ENCODE measurements at regions not wholly inside any gene's neighbourhood (a gene's known extent, or its start where the extent isn't known, plus 50 kb on each side); places are given as distances from the start of the nearest gene placed in this dataset.

DNA sequence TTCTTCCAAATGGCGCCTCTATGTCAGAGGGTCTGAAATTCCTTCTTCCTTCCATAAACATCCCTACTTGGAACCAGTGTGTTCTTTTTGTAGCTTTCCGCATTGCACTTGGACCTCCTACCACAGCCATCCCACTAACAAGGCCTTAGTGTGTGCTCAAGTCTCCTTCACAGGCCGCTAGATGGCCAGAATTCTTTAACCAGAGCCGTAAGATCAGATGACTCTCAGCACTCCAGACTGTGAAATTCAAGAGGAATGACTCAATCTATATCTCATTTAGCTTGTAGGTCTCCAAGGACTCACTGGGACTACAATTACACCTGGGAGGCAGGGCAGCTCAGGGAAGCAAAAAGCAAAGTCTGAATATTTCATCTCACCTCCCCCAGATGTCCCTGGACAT lies 298.9 kb downstream of the EIPR1 start:
- Histone ChIP-seq H2AFZ (ENCODE audit: low read length) (no peak overlapping the region), H3K79me2 (ENCODE audit: insufficient read depth, low read length) (no peaks in the 10 kb centered on the region), H3K9me2 (ENCODE audit: low read depth, low read length) (no peaks in the 10 kb centered on the region), H3K27ac (ENCODE audit: low read depth, low read length, poor library complexity, severe bottlenecking) (no peak overlapping the region), H3K36me3 (ENCODE audit: insufficient read depth, low read length) (no peaks in the 10 kb centered on the region), H3K9me3 (ENCODE audit: low read length) (no peaks in the 10 kb centered on the region), H3K4me3 (ENCODE audit: low read depth, low read length, poor library complexity, severe bottlenecking) (no peak overlapping the region), H3K27me3 (ENCODE audit: insufficient read depth, low read length) (no peaks in the 10 kb centered on the region), H3K9ac (ENCODE audit: low read length) (no peak overlapping the region), H4K20me1 (ENCODE audit: insufficient read depth, low read length) (no peaks in the 10 kb centered on the region), H3K4me1 (ENCODE audit: insufficient read depth, low read length, severe bottlenecking) (no peaks in the 10 kb centered on the region), H3K4me2 (ENCODE audit: low read length) (no peak overlapping the region), H3F3A (ENCODE audit: insufficient read depth, low read length) (no peaks in the 10 kb centered on the region)
- TF ChIP-seq, protein P1, sequence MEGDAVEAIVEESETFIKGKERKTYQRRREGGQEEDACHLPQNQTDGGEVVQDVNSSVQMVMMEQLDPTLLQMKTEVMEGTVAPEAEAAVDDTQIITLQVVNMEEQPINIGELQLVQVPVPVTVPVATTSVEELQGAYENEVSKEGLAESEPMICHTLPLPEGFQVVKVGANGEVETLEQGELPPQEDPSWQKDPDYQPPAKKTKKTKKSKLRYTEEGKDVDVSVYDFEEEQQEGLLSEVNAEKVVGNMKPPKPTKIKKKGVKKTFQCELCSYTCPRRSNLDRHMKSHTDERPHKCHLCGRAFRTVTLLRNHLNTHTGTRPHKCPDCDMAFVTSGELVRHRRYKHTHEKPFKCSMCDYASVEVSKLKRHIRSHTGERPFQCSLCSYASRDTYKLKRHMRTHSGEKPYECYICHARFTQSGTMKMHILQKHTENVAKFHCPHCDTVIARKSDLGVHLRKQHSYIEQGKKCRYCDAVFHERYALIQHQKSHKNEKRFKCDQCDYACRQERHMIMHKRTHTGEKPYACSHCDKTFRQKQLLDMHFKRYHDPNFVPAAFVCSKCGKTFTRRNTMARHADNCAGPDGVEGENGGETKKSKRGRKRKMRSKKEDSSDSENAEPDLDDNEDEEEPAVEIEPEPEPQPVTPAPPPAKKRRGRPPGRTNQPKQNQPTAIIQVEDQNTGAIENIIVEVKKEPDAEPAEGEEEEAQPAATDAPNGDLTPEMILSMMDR (IDR thresholded peaks at IDR 0.05; ENCODE audit: low read length) = no peak
- no peak for TF ChIP-seq EZH2 (IDR thresholded peaks at IDR 0.05; ENCODE audit: borderline replicate concordance, low read length)

DNA sequence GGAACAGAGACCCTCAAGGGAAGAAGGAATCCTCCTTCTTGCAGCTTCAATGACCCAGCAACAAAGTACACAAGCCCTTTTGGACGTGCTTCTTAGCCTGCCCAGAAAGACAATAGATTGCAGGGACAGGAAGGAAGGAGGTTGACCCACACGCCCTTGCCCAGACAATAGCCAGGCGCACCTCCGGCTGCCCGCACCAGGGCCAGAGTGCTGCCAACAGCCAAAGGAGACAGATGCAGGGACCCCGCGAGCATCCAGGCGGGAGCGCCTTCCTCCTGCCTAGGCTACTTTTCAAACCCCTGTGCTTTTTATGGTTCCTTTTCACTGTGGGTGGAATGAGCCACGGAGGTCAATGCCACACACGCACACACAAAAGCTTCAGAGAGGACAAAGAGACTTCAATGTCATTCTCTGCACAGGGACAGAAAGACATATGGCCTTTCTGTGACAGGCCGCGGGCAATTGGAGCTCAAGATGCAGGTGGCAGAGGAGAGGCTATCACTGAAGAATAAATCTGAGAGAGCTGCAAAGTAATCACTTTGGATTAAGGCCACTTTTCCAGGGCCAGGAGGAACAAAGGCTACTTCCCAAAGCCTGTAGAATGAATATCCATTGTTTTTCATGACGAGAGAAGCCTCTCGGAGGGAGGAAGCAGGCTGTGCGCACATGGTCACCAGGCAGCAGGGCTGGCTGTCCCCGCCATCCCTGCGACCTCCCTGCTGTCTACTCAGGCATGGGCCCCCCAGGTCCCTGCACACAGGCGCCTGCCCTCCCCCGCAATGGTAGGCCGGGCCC lies 300.6 kb downstream of the EIPR1 start:
- Histone ChIP-seq H3K4me2 (ENCODE audit: low read length) (no peak overlapping the region), H3K9me2 (ENCODE audit: low read depth, low read length) (no peaks in the 10 kb centered on the region), H4K20me1 (ENCODE audit: insufficient read depth, low read length) (no peaks in the 10 kb centered on the region), H3F3A (ENCODE audit: insufficient read depth, low read length) (no peaks in the 10 kb centered on the region), H3K36me3 (ENCODE audit: insufficient read depth, low read length) (no peaks in the 10 kb centered on the region), H3K9me3 (ENCODE audit: low read length) (no peaks in the 10 kb centered on the region), H3K9ac (ENCODE audit: low read length) (no peak overlapping the region), H3K4me3 (ENCODE audit: low read depth, low read length, poor library complexity, severe bottlenecking) (no peak overlapping the region), H3K27ac (ENCODE audit: low read depth, low read length, poor library complexity, severe bottlenecking) (no peak overlapping the region), H3K4me1 (ENCODE audit: insufficient read depth, low read length, severe bottlenecking) (no peaks in the 10 kb centered on the region), H3K79me2 (ENCODE audit: insufficient read depth, low read length) (no peaks in the 10 kb centered on the region), H3K27me3 (ENCODE audit: insufficient read depth, low read length) (no peaks in the 10 kb centered on the region), H2AFZ (ENCODE audit: low read length) (no peak overlapping the region)
- TF ChIP-seq, protein P1 (IDR thresholded peaks at IDR 0.05; ENCODE audit: low read length) = no peak
- TF ChIP-seq EZH2 (IDR thresholded peaks at IDR 0.05; ENCODE audit: borderline replicate concordance, low read length) = no peak

DNA sequence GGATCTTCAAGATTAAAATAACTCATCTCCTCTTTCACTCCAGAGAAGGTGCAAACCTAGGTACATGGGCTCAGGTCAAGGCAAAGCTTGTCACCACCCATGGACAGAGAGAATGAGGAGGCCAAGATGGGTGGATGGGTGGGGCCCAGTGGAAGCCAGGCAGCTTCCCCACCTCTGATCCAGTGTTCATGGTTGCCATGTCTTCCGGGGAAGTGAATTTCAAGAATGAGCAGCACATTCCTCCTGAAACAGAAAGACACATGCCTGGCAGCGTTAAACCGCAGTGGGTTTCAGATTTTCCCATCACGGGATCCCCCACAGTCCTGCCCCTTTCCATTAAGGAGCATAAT lies 301.7 kb downstream of the EIPR1 start:
- H3F3A ChIP-seq (ENCODE audit: insufficient read depth, low read length) = no peaks in the 10 kb centered on the region
- no peaks in the 10 kb centered on the region for H3K4me1 ChIP-seq (ENCODE audit: insufficient read depth, low read length, severe bottlenecking)
- H3K27ac ChIP-seq (ENCODE audit: low read depth, low read length, poor library complexity, severe bottlenecking) = no peak overlapping the region
- H3K27me3 ChIP-seq (ENCODE audit: insufficient read depth, low read length) = no peaks in the 10 kb centered on the region
- no peak overlapping the region for H2AFZ ChIP-seq (ENCODE audit: low read length)
- H3K79me2 ChIP-seq (ENCODE audit: insufficient read depth, low read length) = no peaks in the 10 kb centered on the region
- no peaks in the 10 kb centered on the region for H4K20me1 ChIP-seq (ENCODE audit: insufficient read depth, low read length)
- H3K9me2 ChIP-seq (ENCODE audit: low read depth, low read length) = no peaks in the 10 kb centered on the region
- no peak overlapping the region for H3K4me3 ChIP-seq (ENCODE audit: low read depth, low read length, poor library complexity, severe bottlenecking)
- no peaks in the 10 kb centered on the region for H3K36me3 ChIP-seq (ENCODE audit: insufficient read depth, low read length)
- no peaks in the 10 kb centered on the region for H3K9me3 ChIP-seq (ENCODE audit: low read length)
- TF ChIP-seq, protein P1 (IDR thresholded peaks at IDR 0.05; ENCODE audit: low read length) = no peak
- no peak for TF ChIP-seq EZH2 (IDR thresholded peaks at IDR 0.05; ENCODE audit: borderline replicate concordance, low read length)
- H3K9ac ChIP-seq (ENCODE audit: low read length) = no peak overlapping the region
- no peak overlapping the region for H3K4me2 ChIP-seq (ENCODE audit: low read length)
